WTC11 (cell line): ENCODE measurements at regions not wholly inside any gene's neighbourhood (a gene's known extent, or its start where the extent isn't known, plus 50 kb on each side); places are given as distances from the start of the nearest gene placed in this dataset.

Source experiments
- ATAC-seq: fragments of 200-7000 bp; cut with Tn5 transposase; 2 replicates; pipeline ENCODE4 v1.10.0; 2021; ENCODE audit warnings: mild to moderate bottlenecking, moderate library complexity
- CTCF ChIA-PET: fragments of 300-600 bp; sonication (Branson Sonifier 250); formaldehyde crosslinking; loops from one replicate; lab custom pipeline; 2021; ENCODE audit warnings: antibody characterized with exemption; lab: Charles Lee
- POLR2A ChIA-PET: fragments of 350-600 bp; sonication (Branson Sonifier 250); formaldehyde crosslinking; loops from one replicate; lab custom pipeline; 2021; ENCODE audit warnings: antibody characterized with exemption; lab: Charles Lee
- DNase-seq: peaks from one replicate; pipeline ENCODE4 v3.0.0; 2021; ENCODE audit warnings: low spot score
- H3K27ac Mint-ChIP-seq: 2 replicates; pipeline ENCODE4 v1.8.0; 2021; ENCODE audit warnings: mixed read lengths
- H3K27me3 Mint-ChIP-seq: 2 replicates; pipeline ENCODE4 v1.8.0; 2021; ENCODE audit warnings: low read depth, mild to moderate bottlenecking, moderate library complexity, mixed read lengths
- H3K36me3 Mint-ChIP-seq: 2 replicates; pipeline ENCODE4 v1.8.0; 2021; ENCODE audit warnings: mixed read lengths
- H3K4me1 Mint-ChIP-seq: 2 replicates; pipeline ENCODE4 v1.8.0; 2022; ENCODE audit warnings: mixed read lengths
- H3K4me3 Mint-ChIP-seq: 2 replicates; pipeline ENCODE4 v1.8.0; 2021; ENCODE audit warnings: mild to moderate bottlenecking, moderate library complexity, mixed read lengths
- H3K9me3 Mint-ChIP-seq: 2 replicates; pipeline ENCODE4 v1.8.0; 2021; ENCODE audit warnings: mixed read lengths
- ATF1 ChIP-seq: sonication (generic); formaldehyde crosslinking; IDR thresholded peaks from 2 replicates; pipeline ENCODE4 v1.8.1; 2023; ENCODE audit warnings: mild to moderate bottlenecking, moderate library complexity, missing genetic modification reagents
- CBFB ChIP-seq: sonication (generic); formaldehyde crosslinking; IDR thresholded peaks from 2 replicates; pipeline ENCODE4 v1.8.1; 2022; ENCODE audit warnings: mild to moderate bottlenecking, low read depth, missing genetic modification reagents
- ESRRA ChIP-seq: sonication (generic); formaldehyde crosslinking; IDR thresholded peaks from 2 replicates; pipeline ENCODE4 v1.8.1; 2022; ENCODE audit warnings: mild to moderate bottlenecking, missing genetic modification reagents, borderline replicate concordance
- ETV6 ChIP-seq: sonication (generic); formaldehyde crosslinking; IDR thresholded peaks from 2 replicates; pipeline ENCODE4 v1.8.1; 2022; ENCODE audit warnings: mild to moderate bottlenecking, missing genetic modification reagents
- FOXP1 ChIP-seq: sonication (generic); formaldehyde crosslinking; IDR thresholded peaks from 2 replicates; pipeline ENCODE4 v1.8.0; 2022; ENCODE audit warnings: missing genetic modification reagents, mild to moderate bottlenecking, moderate library complexity, borderline replicate concordance
- JAZF1 ChIP-seq: fragments of 250-450 bp; sonication (Bioruptor Pico); IDR thresholded peaks from 2 replicates; pipeline ENCODE4 v1.9.0; 2021; ENCODE audit warnings: moderate library complexity, mild to moderate bottlenecking, inconsistent platforms
- KAT7 ChIP-seq: sonication (generic); formaldehyde crosslinking; IDR thresholded peaks from 2 replicates; pipeline ENCODE4 v1.8.1; 2023; ENCODE audit warnings: missing genetic modification reagents, mild to moderate bottlenecking, borderline replicate concordance
- MYBL2 ChIP-seq: sonication (generic); formaldehyde crosslinking; IDR thresholded peaks from 2 replicates; pipeline ENCODE4 v1.8.1; 2023; ENCODE audit warnings: mild to moderate bottlenecking, moderate library complexity, missing genetic modification reagents
- NFYB ChIP-seq: sonication (generic); formaldehyde crosslinking; conservative IDR thresholded peaks from 2 replicates; pipeline ENCODE4 v1.8.0; 2022; ENCODE audit warnings: low read depth, missing genetic modification reagents
- NR1H2 ChIP-seq: sonication (generic); formaldehyde crosslinking; IDR thresholded peaks from 2 replicates; pipeline ENCODE4 v1.9.0; 2021; ENCODE audit warnings: mild to moderate bottlenecking, moderate library complexity, missing genetic modification reagents
- SMAD3 ChIP-seq: sonication (generic); formaldehyde crosslinking; IDR thresholded peaks from 2 replicates; pipeline ENCODE4 v1.8.0; 2022; ENCODE audit warnings: missing genetic modification reagents, mild to moderate bottlenecking, borderline replicate concordance
- TCF7 ChIP-seq: sonication (generic); formaldehyde crosslinking; IDR thresholded peaks from 2 replicates; pipeline ENCODE4 v1.8.0; 2022; ENCODE audit warnings: mild to moderate bottlenecking, low read depth, missing genetic modification reagents, moderate library complexity
- ZBTB21 ChIP-seq: sonication (generic); formaldehyde crosslinking; IDR thresholded peaks from 2 replicates; pipeline ENCODE4 v1.8.1; 2023; ENCODE audit warnings: mild to moderate bottlenecking, missing genetic modification reagents, borderline replicate concordance
- ZNF219 ChIP-seq: sonication (generic); formaldehyde crosslinking; IDR thresholded peaks from 2 replicates; pipeline ENCODE4 v1.8.0; 2023; ENCODE audit warnings: missing genetic modification reagents, mild to moderate bottlenecking, borderline replicate concordance
- TF ChIP-seq, protein P1 (sequence below): sonication (generic); formaldehyde crosslinking; IDR thresholded peaks from 2 replicates; pipeline ENCODE4 v1.8.0; 2022; ENCODE audit warnings: mild to moderate bottlenecking, missing genetic modification reagents
- TF ChIP-seq, protein P2 (sequence below): sonication (generic); formaldehyde crosslinking; IDR thresholded peaks from 2 replicates; pipeline ENCODE4 v1.8.1; 2023; ENCODE audit warnings: mild to moderate bottlenecking, missing genetic modification reagents, moderate library complexity
- TF ChIP-seq, protein P3 (sequence below): sonication (generic); formaldehyde crosslinking; IDR thresholded peaks from 2 replicates; pipeline ENCODE4 v1.8.1; 2022; ENCODE audit warnings: mild to moderate bottlenecking, moderate library complexity, missing genetic modification reagents
- TF ChIP-seq, protein P4 (sequence below): sonication (generic); formaldehyde crosslinking; IDR thresholded peaks from 2 replicates; pipeline ENCODE4 v1.8.0; 2023; ENCODE audit warnings: missing genetic modification reagents, mild to moderate bottlenecking, borderline replicate concordance

DNA sequence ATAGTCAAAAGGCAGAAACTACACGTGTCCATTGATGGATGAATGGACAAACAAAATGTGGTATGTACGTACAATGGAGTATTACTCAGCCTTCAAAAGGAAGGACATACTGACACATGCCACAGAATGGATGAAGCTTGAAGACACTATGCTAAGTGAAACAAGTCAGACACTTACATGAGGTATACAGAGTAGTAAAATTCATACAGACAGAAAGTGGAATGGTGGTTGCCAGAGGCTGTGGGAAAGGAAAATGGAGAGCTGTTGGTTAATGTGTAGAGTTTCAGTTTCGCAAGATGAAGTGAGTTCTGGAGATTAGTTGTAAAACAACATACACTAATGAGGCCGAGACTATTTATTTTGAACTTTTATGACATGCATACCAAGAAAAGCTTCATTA lies 67.4 kb upstream of the EPB41L3 start (continued):
- TF ChIP-seq FOXP1 (CRISPR knock-in tag) (no peak), ATF1 (CRISPR knock-in tag) (no peak), MYBL2 (CRISPR knock-in tag) (no peak), ETV6 (CRISPR knock-in tag) (no peak), JAZF1 (CRISPR knock-in tag) (no peak), ESRRA (CRISPR knock-in tag) (no peak)
- TF ChIP-seq, protein P1, sequence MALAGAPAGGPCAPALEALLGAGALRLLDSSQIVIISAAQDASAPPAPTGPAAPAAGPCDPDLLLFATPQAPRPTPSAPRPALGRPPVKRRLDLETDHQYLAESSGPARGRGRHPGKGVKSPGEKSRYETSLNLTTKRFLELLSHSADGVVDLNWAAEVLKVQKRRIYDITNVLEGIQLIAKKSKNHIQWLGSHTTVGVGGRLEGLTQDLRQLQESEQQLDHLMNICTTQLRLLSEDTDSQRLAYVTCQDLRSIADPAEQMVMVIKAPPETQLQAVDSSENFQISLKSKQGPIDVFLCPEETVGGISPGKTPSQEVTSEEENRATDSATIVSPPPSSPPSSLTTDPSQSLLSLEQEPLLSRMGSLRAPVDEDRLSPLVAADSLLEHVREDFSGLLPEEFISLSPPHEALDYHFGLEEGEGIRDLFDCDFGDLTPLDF, result no peak
- TF ChIP-seq, protein P2, sequence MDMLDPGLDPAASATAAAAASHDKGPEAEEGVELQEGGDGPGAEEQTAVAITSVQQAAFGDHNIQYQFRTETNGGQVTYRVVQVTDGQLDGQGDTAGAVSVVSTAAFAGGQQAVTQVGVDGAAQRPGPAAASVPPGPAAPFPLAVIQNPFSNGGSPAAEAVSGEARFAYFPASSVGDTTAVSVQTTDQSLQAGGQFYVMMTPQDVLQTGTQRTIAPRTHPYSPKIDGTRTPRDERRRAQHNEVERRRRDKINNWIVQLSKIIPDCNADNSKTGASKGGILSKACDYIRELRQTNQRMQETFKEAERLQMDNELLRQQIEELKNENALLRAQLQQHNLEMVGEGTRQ (CRISPR knock-in tag), result no peak
- TF ChIP-seq, protein P3, sequence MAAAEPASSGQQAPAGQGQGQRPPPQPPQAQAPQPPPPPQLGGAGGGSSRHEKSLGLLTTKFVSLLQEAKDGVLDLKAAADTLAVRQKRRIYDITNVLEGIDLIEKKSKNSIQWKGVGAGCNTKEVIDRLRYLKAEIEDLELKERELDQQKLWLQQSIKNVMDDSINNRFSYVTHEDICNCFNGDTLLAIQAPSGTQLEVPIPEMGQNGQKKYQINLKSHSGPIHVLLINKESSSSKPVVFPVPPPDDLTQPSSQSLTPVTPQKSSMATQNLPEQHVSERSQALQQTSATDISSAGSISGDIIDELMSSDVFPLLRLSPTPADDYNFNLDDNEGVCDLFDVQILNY (CRISPR knock-in tag), result no peak

DNA sequence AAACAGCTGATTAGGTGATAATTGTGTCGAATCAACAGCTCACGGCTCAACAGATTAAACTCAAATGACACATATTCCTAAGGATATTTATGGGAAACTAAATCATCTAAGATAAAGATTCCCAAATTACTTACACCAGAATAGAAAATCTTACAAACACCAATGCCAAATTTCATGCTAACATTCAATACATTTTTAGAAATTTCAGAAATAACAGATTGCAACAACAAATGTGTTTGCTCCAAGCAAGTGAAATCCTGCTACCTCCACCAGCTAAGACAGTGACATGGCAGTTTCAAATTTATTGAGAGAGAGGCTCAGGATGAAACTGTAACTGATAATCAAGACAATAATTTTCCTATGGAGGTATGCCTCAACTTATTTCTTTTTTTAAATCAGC lies 65.0 kb upstream of the EPB41L3 start:
- ATAC-seq, result no peak
- Mint-ChIP-seq H3K27me3 (no peaks in the 10 kb centered on the region), H3K4me1 (no peaks in the 10 kb centered on the region), H3K27ac (no peak overlapping the region), H3K4me3 (no peak overlapping the region), H3K9me3 (peaks cover 6% of the 10 kb centered on the region), H3K36me3 (no peaks in the 10 kb centered on the region)
- TF ChIP-seq, protein P4, sequence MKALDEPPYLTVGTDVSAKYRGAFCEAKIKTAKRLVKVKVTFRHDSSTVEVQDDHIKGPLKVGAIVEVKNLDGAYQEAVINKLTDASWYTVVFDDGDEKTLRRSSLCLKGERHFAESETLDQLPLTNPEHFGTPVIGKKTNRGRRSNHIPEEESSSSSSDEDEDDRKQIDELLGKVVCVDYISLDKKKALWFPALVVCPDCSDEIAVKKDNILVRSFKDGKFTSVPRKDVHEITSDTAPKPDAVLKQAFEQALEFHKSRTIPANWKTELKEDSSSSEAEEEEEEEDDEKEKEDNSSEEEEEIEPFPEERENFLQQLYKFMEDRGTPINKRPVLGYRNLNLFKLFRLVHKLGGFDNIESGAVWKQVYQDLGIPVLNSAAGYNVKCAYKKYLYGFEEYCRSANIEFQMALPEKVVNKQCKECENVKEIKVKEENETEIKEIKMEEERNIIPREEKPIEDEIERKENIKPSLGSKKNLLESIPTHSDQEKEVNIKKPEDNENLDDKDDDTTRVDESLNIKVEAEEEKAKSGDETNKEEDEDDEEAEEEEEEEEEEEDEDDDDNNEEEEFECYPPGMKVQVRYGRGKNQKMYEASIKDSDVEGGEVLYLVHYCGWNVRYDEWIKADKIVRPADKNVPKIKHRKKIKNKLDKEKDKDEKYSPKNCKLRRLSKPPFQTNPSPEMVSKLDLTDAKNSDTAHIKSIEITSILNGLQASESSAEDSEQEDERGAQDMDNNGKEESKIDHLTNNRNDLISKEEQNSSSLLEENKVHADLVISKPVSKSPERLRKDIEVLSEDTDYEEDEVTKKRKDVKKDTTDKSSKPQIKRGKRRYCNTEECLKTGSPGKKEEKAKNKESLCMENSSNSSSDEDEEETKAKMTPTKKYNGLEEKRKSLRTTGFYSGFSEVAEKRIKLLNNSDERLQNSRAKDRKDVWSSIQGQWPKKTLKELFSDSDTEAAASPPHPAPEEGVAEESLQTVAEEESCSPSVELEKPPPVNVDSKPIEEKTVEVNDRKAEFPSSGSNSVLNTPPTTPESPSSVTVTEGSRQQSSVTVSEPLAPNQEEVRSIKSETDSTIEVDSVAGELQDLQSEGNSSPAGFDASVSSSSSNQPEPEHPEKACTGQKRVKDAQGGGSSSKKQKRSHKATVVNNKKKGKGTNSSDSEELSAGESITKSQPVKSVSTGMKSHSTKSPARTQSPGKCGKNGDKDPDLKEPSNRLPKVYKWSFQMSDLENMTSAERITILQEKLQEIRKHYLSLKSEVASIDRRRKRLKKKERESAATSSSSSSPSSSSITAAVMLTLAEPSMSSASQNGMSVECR (CRISPR knock-in tag), result no peak
- TF ChIP-seq, protein P2 (CRISPR knock-in tag), result no peak
- ChIA-PET CTCF (no interaction called here), POLR2A (no interaction called here)
- no peak for DNase-seq

DNA sequence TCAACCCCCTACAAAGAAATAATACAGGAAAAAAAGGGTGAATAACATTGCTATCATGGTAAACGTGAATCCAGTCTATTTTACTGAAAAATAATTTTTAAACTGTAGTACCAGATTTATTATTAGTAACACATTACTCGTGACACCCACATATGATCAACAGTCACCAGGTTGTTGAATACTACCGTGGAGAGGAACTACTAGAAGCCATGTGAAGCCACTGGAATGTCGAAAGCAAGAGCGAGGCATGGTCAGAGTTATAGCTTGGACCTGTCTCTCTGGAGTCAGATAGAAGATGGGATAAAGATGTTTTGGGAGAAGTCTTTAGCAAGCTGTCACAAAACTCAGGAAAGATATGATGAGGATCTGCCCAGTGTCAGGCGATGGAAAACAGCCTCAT lies 63.2 kb upstream of the EPB41L3 start:
- H3K27me3 Mint-ChIP-seq, result no peaks in the 10 kb centered on the region
- POLR2A ChIA-PET, result interaction anchor here (0.7 kb wide), 1 partner anchor 8 kb away, joined by 5 read pairs; no protein-coding TSS in a partner anchor

More for the DNA sequence above, 63.2 kb upstream of the EPB41L3 start:
- DNase-seq (no peak), ATAC-seq (no peak)
- H3K4me3 Mint-ChIP-seq, result no peak overlapping the region
- no peaks in the 10 kb centered on the region for H3K36me3 Mint-ChIP-seq
- no peak for TF ChIP-seq NR1H2
- TF ChIP-seq, protein P2 (CRISPR knock-in tag), result no peak
- no peak for TF ChIP-seq CBFB (CRISPR knock-in tag)
- TF ChIP-seq TCF7 (CRISPR knock-in tag), result no peak
- no peak for TF ChIP-seq SMAD3 (CRISPR knock-in tag)
- TF ChIP-seq NFYB (CRISPR knock-in tag), result no peak
- no peak for TF ChIP-seq ZNF219 (CRISPR knock-in tag)
- TF ChIP-seq ZBTB21, result no peak
- no peak for TF ChIP-seq KAT7 (CRISPR knock-in tag)
- CTCF ChIA-PET, result no interaction called here
- H3K9me3 Mint-ChIP-seq, result peaks cover 6% of the 10 kb centered on the region
- no peaks in the 10 kb centered on the region for H3K4me1 Mint-ChIP-seq
- H3K27ac Mint-ChIP-seq, result no peak overlapping the region
